HepG2 (cell line): ENCODE measurements at regions not wholly inside any gene's neighbourhood (a gene's known extent, or its start where the extent isn't known, plus 50 kb on each side); places are given as distances from the start of the nearest gene placed in this dataset.

Source experiments
- ATAC-seq: fragments of 200-7000 bp; cut with Tn5 transposase; 3 replicates; pipeline ENCODE4 v1.9.1; 2020; ENCODE audit warnings: mild to moderate bottlenecking, moderate library complexity
- BruUV-seq: library from RNA; stranded (reverse); fragments of 400-500 nt; replicated peaks from 2 replicates; lab custom pipeline; 2021; lab: Mats Ljungman, UMichigan
- CTCF ChIA-PET: fragments of 300-600 bp; formaldehyde crosslinking; extraction: SDS; loops from one replicate; lab custom pipeline; 2021; ENCODE audit warnings: low total read pairs, inconsistent platforms, low intra/inter-chr PET ratio; lab: Yijun Ruan, JAX
- POLR2A ChIA-PET: fragments of 350-600 bp; sonication (Branson Sonifier 250); formaldehyde crosslinking; loops from one replicate; lab custom pipeline; 2020; ENCODE audit warnings: antibody characterized with exemption, inconsistent platforms; lab: Yijun Ruan, JAX
- DNase-seq: peaks from one replicate; pipeline ENCODE4 v3.0.0-alpha.2; 2015; ENCODE audit warnings: low spot score
- FAIRE-seq: peaks from 3 replicates; lab custom pipeline; 2011; peaks lifted over from hg19 to GRCh38; lab: Jason Lieb, UNC
- H2AFZ ChIP-seq: one replicate; pipeline ENCODE4 v1.6.1; 2011; ENCODE audit warnings: low read length, inconsistent platforms
- H3K27ac ChIP-seq: fragments of 300-600 bp; 3 replicates; pipeline ENCODE4 v1.8.0; 2011; ENCODE audit warnings: mixed run types, mild to moderate bottlenecking, mixed read lengths, low read length, inconsistent platforms; ENCODE audit not compliant: insufficient read depth; ENCODE audit errors: extremely low read length
- H3K27me3 ChIP-seq, 2 experiments: fragments of 200-600 bp in 1 of 2; 2 replicates in 1 of 2; 3 replicates in 1 of 2; pipeline versions ENCODE4 v1.6.0 to v1.8.0; 2011; ENCODE audit warnings: low read length in 2 of 2, mild to moderate bottlenecking in 2 of 2, moderate library complexity in 2 of 2, inconsistent platforms in 1 of 2; ENCODE audit not compliant: insufficient read depth in 2 of 2, control insufficient read depth in 1 of 2
- H3K36me3 ChIP-seq, 2 experiments: fragments of 200-600 bp in 1 of 2; replicated peaks in 1 of 2; 2 replicates in 1 of 2; 3 replicates in 1 of 2; pipeline versions ENCODE4 v1.5.1 to v1.8.0; 2011; ENCODE audit warnings: low read length in 2 of 2, inconsistent platforms in 1 of 2; ENCODE audit not compliant: insufficient read depth in 2 of 2, control insufficient read depth in 1 of 2
- H3K4me1 ChIP-seq: 2 replicates; pipeline ENCODE4 v1.5.1; 2012; ENCODE audit warnings: low read length, inconsistent platforms; ENCODE audit not compliant: insufficient read depth
- H3K4me2 ChIP-seq: 2 replicates; pipeline ENCODE4 v1.6.0; 2011; ENCODE audit warnings: low read depth, low read length, inconsistent platforms
- H3K4me3 ChIP-seq, 3 experiments: fragments of 200-600 bp in 1 of 3; sonication (generic), shearing (Covaris generic) in 1 of 3; replicated peaks in 1 of 3; 2 replicates each; pipeline ENCODE4 v1.5.1; 2011 to 2016; ENCODE audit warnings: low read length in 3 of 3, inconsistent platforms in 2 of 3, low read depth in 2 of 3, mild to moderate bottlenecking in 2 of 3, control low read depth in 1 of 3, mixed read lengths in 1 of 3; ENCODE audit not compliant: insufficient read depth in 1 of 3
- H3K79me2 ChIP-seq: one replicate; pipeline ENCODE4 v1.6.1; 2011; ENCODE audit warnings: low read length, inconsistent platforms; ENCODE audit not compliant: insufficient read depth
- H3K9ac ChIP-seq: 2 replicates; pipeline ENCODE4 v1.6.0; 2011; ENCODE audit warnings: mild to moderate bottlenecking, low read depth, low read length, inconsistent platforms; ENCODE audit not compliant: insufficient read depth
- H3K9me3 ChIP-seq: 2 replicates; pipeline ENCODE4 v1.5.1; 2012; ENCODE audit warnings: mild to moderate bottlenecking, low read length
- H4K20me1 ChIP-seq: 2 replicates; pipeline ENCODE4 v1.6.0; 2011; ENCODE audit warnings: inconsistent platforms, mild to moderate bottlenecking, low read length, moderate library complexity; ENCODE audit not compliant: insufficient read depth
- JARID2 ChIP-seq: sonication (generic); formaldehyde crosslinking; IDR thresholded peaks from 2 replicates; pipeline ENCODE4 v1.8.1; 2023; ENCODE audit warnings: missing genetic modification reagents, inconsistent platforms; ENCODE audit not compliant: insufficient replicate concordance
- in situ Hi-C: cut with HindIII; loops from 2 replicates; pipeline ENCODE4 v1.10.0; 2017; ENCODE audit warnings: low pct_unique_long_range_greater_than_20kb; ENCODE audit not compliant: extremely low pct_ligation_motif_present
- intact Hi-C: fragments of 100-400 bp; cut with micrococcal nuclease; formaldehyde crosslinking; loops from one replicate; pipeline ENCODE4 v1.10.0; 2022; ENCODE audit not compliant: unreplicated experiment
- TF ChIP-seq, protein P1 (sequence below): sonication (generic); formaldehyde crosslinking; IDR thresholded peaks from 2 replicates; pipeline ENCODE4 v1.5.0; 2020; ENCODE audit warnings: mild to moderate bottlenecking, low read depth, missing genetic modification reagents, borderline replicate concordance

DNA sequence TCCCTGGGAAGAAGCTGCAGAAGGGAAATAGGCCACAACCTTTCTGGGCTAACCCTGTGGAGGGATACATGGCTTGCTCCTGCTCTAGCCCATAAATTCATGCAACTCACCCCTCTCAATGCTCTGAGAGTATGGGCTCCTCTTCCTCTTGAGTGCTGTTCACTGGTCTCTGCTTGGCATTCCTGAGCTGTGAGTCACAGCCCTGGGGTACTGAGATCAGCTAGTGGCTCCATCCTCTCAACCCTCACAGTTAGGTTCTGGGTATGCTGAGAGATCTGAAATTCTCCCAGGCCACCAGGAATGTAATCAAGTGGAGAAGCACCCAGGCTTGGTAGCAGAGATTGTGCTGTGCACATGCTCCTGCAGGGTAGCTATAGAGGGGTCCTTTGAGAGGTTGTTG is 60.6 kb upstream of the SPANXN2 start:
- Histone ChIP-seq H3K4me1 (no peaks in the 10 kb centered on the region), H3K27ac (no peak overlapping the region), H3K36me3 (no peaks in the 10 kb centered on the region), H3K79me2 (no peaks in the 10 kb centered on the region), H3K4me3 (no peak overlapping the region), H3K27me3 (no peaks in the 10 kb centered on the region), H4K20me1 (no peaks in the 10 kb centered on the region), H3K4me2 (no peak overlapping the region), H3K9me3 (peaks cover 63% of the 10 kb centered on the region), H3K9ac (no peak overlapping the region), H2AFZ (no peak overlapping the region)
- intact Hi-C loops = no loop called here
- no TSS peak for BruUV-seq
- TF ChIP-seq JARID2 = no peak
- TF ChIP-seq, protein P1, sequence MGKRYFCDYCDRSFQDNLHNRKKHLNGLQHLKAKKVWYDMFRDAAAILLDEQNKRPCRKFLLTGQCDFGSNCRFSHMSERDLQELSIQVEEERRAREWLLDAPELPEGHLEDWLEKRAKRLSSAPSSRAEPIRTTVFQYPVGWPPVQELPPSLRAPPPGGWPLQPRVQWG (CRISPR knock-in tag) = no peak
- ChIA-PET POLR2A (no interaction called here), CTCF (no interaction called here)
- DNase-seq (no peak), FAIRE-seq (no peak), ATAC-seq (no peak)
- in situ Hi-C loops = no loop called here
